Panc1 (cell line): ENCODE measurements at regions not wholly inside any gene's neighbourhood (a gene's known extent, or its start where the extent isn't known, plus 50 kb on each side); places are given as distances from the start of the nearest gene placed in this dataset.

ENCODE experiments used
- POLR2AphosphoS5 ChIP-seq: IDR thresholded peaks from 2 replicates; pipeline ENCODE4 v1.6.1; 2012; ENCODE audit warnings: mild to moderate bottlenecking, low read depth, low read length, moderate library complexity
- TCF7L2 ChIP-seq: IDR thresholded peaks from 2 replicates; pipeline ENCODE4 v1.6.1; 2011; ENCODE audit warnings: mild to moderate bottlenecking, low read depth, low read length, inconsistent platforms
- TF ChIP-seq, protein P1 (sequence below): fragments of 450-650 bp; IDR thresholded peaks from 2 replicates; pipeline ENCODE4 v1.5.1; 2017; ENCODE audit warnings: mild to moderate bottlenecking
- TF ChIP-seq, protein P2 (sequence below), 2 experiments: IDR thresholded peaks; 2 replicates each; pipeline ENCODE4 v1.6.1; 2011 to 2012; ENCODE audit warnings: low read depth in 2 of 2, control low read depth in 1 of 2, low read length in 1 of 2, mild to moderate bottlenecking in 1 of 2, moderate library complexity in 1 of 2; ENCODE audit not compliant: insufficient read depth in 1 of 2

DNA sequence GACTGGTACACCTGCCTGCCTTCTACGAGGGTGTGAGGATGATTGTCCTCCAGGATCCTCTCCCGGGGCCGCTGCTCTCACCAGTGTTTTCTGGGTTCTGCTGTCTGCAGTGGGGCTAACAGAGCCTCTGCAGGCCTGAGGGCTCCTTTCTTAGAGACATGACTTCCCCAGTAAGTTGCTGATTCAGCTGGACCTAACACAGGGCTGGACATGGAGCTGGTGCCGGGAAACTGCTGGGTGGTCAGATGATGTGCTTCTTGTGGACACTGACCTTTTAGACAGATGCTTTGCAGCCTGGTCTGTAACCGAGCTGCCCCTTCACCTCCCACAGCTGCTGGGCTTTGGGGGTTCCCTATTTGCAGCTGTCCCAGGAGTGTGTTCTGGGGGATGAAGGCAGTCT, 71.5 kb downstream of the FOXL1 start:
- TF ChIP-seq, protein P1, sequence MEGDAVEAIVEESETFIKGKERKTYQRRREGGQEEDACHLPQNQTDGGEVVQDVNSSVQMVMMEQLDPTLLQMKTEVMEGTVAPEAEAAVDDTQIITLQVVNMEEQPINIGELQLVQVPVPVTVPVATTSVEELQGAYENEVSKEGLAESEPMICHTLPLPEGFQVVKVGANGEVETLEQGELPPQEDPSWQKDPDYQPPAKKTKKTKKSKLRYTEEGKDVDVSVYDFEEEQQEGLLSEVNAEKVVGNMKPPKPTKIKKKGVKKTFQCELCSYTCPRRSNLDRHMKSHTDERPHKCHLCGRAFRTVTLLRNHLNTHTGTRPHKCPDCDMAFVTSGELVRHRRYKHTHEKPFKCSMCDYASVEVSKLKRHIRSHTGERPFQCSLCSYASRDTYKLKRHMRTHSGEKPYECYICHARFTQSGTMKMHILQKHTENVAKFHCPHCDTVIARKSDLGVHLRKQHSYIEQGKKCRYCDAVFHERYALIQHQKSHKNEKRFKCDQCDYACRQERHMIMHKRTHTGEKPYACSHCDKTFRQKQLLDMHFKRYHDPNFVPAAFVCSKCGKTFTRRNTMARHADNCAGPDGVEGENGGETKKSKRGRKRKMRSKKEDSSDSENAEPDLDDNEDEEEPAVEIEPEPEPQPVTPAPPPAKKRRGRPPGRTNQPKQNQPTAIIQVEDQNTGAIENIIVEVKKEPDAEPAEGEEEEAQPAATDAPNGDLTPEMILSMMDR: no peak
- no peak for TF ChIP-seq POLR2AphosphoS5
- TF ChIP-seq, protein P2, sequence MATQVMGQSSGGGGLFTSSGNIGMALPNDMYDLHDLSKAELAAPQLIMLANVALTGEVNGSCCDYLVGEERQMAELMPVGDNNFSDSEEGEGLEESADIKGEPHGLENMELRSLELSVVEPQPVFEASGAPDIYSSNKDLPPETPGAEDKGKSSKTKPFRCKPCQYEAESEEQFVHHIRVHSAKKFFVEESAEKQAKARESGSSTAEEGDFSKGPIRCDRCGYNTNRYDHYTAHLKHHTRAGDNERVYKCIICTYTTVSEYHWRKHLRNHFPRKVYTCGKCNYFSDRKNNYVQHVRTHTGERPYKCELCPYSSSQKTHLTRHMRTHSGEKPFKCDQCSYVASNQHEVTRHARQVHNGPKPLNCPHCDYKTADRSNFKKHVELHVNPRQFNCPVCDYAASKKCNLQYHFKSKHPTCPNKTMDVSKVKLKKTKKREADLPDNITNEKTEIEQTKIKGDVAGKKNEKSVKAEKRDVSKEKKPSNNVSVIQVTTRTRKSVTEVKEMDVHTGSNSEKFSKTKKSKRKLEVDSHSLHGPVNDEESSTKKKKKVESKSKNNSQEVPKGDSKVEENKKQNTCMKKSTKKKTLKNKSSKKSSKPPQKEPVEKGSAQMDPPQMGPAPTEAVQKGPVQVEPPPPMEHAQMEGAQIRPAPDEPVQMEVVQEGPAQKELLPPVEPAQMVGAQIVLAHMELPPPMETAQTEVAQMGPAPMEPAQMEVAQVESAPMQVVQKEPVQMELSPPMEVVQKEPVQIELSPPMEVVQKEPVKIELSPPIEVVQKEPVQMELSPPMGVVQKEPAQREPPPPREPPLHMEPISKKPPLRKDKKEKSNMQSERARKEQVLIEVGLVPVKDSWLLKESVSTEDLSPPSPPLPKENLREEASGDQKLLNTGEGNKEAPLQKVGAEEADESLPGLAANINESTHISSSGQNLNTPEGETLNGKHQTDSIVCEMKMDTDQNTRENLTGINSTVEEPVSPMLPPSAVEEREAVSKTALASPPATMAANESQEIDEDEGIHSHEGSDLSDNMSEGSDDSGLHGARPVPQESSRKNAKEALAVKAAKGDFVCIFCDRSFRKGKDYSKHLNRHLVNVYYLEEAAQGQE (IDR thresholded peaks at IDR 0.05; ENCODE audit: insufficient read depth in 1 of 2, low read depth in 2 of 2, low read length in 1 of 2): no peak
- no peak for TF ChIP-seq TCF7L2
